HEK293T (cell line): ENCODE measurements at regions not wholly inside any gene's neighbourhood (a gene's known extent, or its start where the extent isn't known, plus 50 kb on each side); places are given as distances from the start of the nearest gene placed in this dataset.

Experiments used
- BHLHE40 ChIP-seq: fragments of 450-650 bp; IDR thresholded peaks from 2 replicates; pipeline ENCODE4 v1.6.1; 2016; ENCODE audit warnings: mild to moderate bottlenecking, moderate library complexity, borderline replicate concordance
- CTBP1 ChIP-seq: fragments of 450-650 bp; IDR thresholded peaks from 2 replicates; pipeline ENCODE4 v1.6.1; 2016; ENCODE audit warnings: borderline replicate concordance
- FOXA1 ChIP-seq: fragments of 450-650 bp; IDR thresholded peaks from 2 replicates; pipeline ENCODE4 v1.6.1; 2016; ENCODE audit warnings: mild to moderate bottlenecking
- FOXK2 ChIP-seq: fragments of 450-650 bp; IDR thresholded peaks from 2 replicates; pipeline ENCODE4 v1.6.1; 2016; ENCODE audit warnings: mild to moderate bottlenecking
- L3MBTL2 ChIP-seq: fragments of 450-650 bp; conservative IDR thresholded peaks from 2 replicates; pipeline ENCODE4 v1.6.1; 2016; ENCODE audit warnings: mild to moderate bottlenecking
- NFRKB ChIP-seq: fragments of 450-650 bp; IDR thresholded peaks from 2 replicates; pipeline ENCODE4 v1.6.1; 2016; ENCODE audit warnings: mild to moderate bottlenecking, moderate library complexity
- SP1 ChIP-seq: fragments of 450-650 bp; IDR thresholded peaks from 2 replicates; pipeline ENCODE4 v1.6.1; 2017
- TF ChIP-seq, protein P1 (sequence below): fragments of 450-650 bp; IDR thresholded peaks from 2 replicates; pipeline ENCODE4 v1.6.1; 2016

- TF ChIP-seq CTBP1: peak; percentile 78
- TF ChIP-seq, protein P1, sequence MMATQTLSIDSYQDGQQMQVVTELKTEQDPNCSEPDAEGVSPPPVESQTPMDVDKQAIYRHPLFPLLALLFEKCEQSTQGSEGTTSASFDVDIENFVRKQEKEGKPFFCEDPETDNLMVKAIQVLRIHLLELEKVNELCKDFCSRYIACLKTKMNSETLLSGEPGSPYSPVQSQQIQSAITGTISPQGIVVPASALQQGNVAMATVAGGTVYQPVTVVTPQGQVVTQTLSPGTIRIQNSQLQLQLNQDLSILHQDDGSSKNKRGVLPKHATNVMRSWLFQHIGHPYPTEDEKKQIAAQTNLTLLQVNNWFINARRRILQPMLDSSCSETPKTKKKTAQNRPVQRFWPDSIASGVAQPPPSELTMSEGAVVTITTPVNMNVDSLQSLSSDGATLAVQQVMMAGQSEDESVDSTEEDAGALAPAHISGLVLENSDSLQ: peak; percentile 60; the same call in 1 of the 2 replicates
- no peak for TF ChIP-seq SP1
- TF ChIP-seq FOXA1: no peak
- no peak for TF ChIP-seq NFRKB
- TF ChIP-seq FOXK2: no peak
- no peak for TF ChIP-seq BHLHE40
- no peak for TF ChIP-seq L3MBTL2
Observed at GRCh38 chr12:70070494-70071007, 172.7 kb upstream of the CNOT2 start.
